ENCODE measurements at regions not wholly inside any gene's neighbourhood (a gene's known extent, or its start where the extent isn't known, plus 50 kb on each side); places are given as distances from the start of the nearest gene placed in this dataset.

GRCh38 chr2:122255924-122256323 lies 500.5 kb downstream of the TSN start:
- H3K9me3 ChIP-seq (ENCODE audit: low read depth), result no peaks in the 10 kb centered on the region
- Mint-ChIP-seq H3K4me1 (no peaks in the 10 kb centered on the region), H3K9me3 (peaks cover 4% of the 10 kb centered on the region), H3K4me3 (no peak overlapping the region), H3K27me3 (ENCODE audit: insufficient read depth, low read depth) (no peaks in the 10 kb centered on the region), H3K36me3 (no peaks in the 10 kb centered on the region), H3K27ac (no peak overlapping the region)
- no peaks in the 10 kb centered on the region for H3K4me1 ChIP-seq
- H3K79me2 ChIP-seq (ENCODE audit: low read depth), result no peaks in the 10 kb centered on the region
- no peaks in the 10 kb centered on the region for H3K36me3 ChIP-seq
- H2AFZ ChIP-seq (replicated peaks), result no peak overlapping the region
- H3K9ac ChIP-seq, result no peak overlapping the region
- H4K20me1 ChIP-seq (ENCODE audit: low read depth), result no peaks in the 10 kb centered on the region
- no peaks in the 10 kb centered on the region for H3F3A ChIP-seq (ENCODE audit: low read depth)
- no peak for TF ChIP-seq CTCF (IDR thresholded peaks at IDR 0.05)
- TF ChIP-seq EZH2 (IDR thresholded peaks at IDR 0.05), result no peak
- TF ChIP-seq EZH2phosphoT487 (IDR thresholded peaks at IDR 0.05), result no peak
- no peak overlapping the region for H3K4me3 ChIP-seq
- no peak overlapping the region for H3K4me2 ChIP-seq
- no peaks in the 10 kb centered on the region for H3K27me3 ChIP-seq
- no peak for DNase-seq (ENCODE audit: low spot score)
- no peak overlapping the region for H3K27ac ChIP-seq

GRCh38 chr2:122261911-122262310 lies 506.5 kb downstream of the TSN start:
- no peaks in the 10 kb centered on the region for H3K27me3 ChIP-seq
- no peaks in the 10 kb centered on the region for H3K4me1 ChIP-seq
- no peak overlapping the region for H3K4me2 ChIP-seq
- H3K9me3 ChIP-seq (ENCODE audit: low read depth), result no peaks in the 10 kb centered on the region
- Mint-ChIP-seq H3K9me3 (peaks cover 2% of the 10 kb centered on the region), H3K4me1 (no peaks in the 10 kb centered on the region), H3K36me3 (no peaks in the 10 kb centered on the region), H3K27me3 (ENCODE audit: insufficient read depth, low read depth) (no peaks in the 10 kb centered on the region), H3K4me3 (no peak overlapping the region), H3K27ac (no peak overlapping the region)
- no peak overlapping the region for H3K4me3 ChIP-seq
- H3K9ac ChIP-seq, result no peak overlapping the region
- H2AFZ ChIP-seq (replicated peaks), result no peak overlapping the region
- no peak overlapping the region for H3K27ac ChIP-seq
- no peak for DNase-seq (ENCODE audit: low spot score)
- no peaks in the 10 kb centered on the region for H3K79me2 ChIP-seq (ENCODE audit: low read depth)
- H4K20me1 ChIP-seq (ENCODE audit: low read depth), result no peaks in the 10 kb centered on the region
- H3F3A ChIP-seq (ENCODE audit: low read depth), result no peaks in the 10 kb centered on the region
- H3K36me3 ChIP-seq, result no peaks in the 10 kb centered on the region
- TF ChIP-seq EZH2 (IDR thresholded peaks at IDR 0.05) (no peak), CTCF (IDR thresholded peaks at IDR 0.05) (no peak), EZH2phosphoT487 (IDR thresholded peaks at IDR 0.05) (no peak)

- Histone ChIP-seq H3F3A (ENCODE audit: low read depth) (no peaks in the 10 kb centered on the region), H3K27me3 (no peaks in the 10 kb centered on the region), H3K9ac (no peak overlapping the region), H3K36me3 (no peaks in the 10 kb centered on the region), H2AFZ (replicated peaks) (no peak overlapping the region), H3K9me3 (ENCODE audit: low read depth) (no peaks in the 10 kb centered on the region), H3K4me2 (no peak overlapping the region), H3K4me3 (no peak overlapping the region), H3K4me1 (no peaks in the 10 kb centered on the region), H3K79me2 (ENCODE audit: low read depth) (no peaks in the 10 kb centered on the region), H4K20me1 (ENCODE audit: low read depth) (no peaks in the 10 kb centered on the region), H3K27ac (no peak overlapping the region)
- no peaks in the 10 kb centered on the region for H3K27me3 Mint-ChIP-seq (ENCODE audit: insufficient read depth, low read depth)
- H3K4me1 Mint-ChIP-seq, result no peaks in the 10 kb centered on the region
- peaks cover 2% of the 10 kb centered on the region for H3K9me3 Mint-ChIP-seq
- H3K27ac Mint-ChIP-seq, result no peak overlapping the region
- no peaks in the 10 kb centered on the region for H3K36me3 Mint-ChIP-seq
- DNase-seq (ENCODE audit: low spot score), result no peak
- no peak for TF ChIP-seq EZH2phosphoT487 (IDR thresholded peaks at IDR 0.05)
- no peak for TF ChIP-seq EZH2 (IDR thresholded peaks at IDR 0.05)
- no peak for TF ChIP-seq CTCF (IDR thresholded peaks at IDR 0.05)
- H3K4me3 Mint-ChIP-seq, result no peak overlapping the region
Measured at GRCh38 chr2:122263746-122264145, 508.3 kb downstream of the TSN start.

- Histone ChIP-seq H2AFZ (replicated peaks) (no peak overlapping the region), H3K36me3 (no peaks in the 10 kb centered on the region), H3F3A (ENCODE audit: low read depth) (no peaks in the 10 kb centered on the region), H4K20me1 (ENCODE audit: low read depth) (no peaks in the 10 kb centered on the region), H3K27me3 (no peaks in the 10 kb centered on the region), H3K4me3 (no peak overlapping the region), H3K4me2 (no peak overlapping the region), H3K4me1 (no peaks in the 10 kb centered on the region), H3K9ac (no peak overlapping the region), H3K27ac (no peak overlapping the region), H3K9me3 (ENCODE audit: low read depth) (no peaks in the 10 kb centered on the region), H3K79me2 (ENCODE audit: low read depth) (no peaks in the 10 kb centered on the region)
- Mint-ChIP-seq H3K27ac (no peak overlapping the region), H3K27me3 (ENCODE audit: insufficient read depth, low read depth) (peaks cover 2% of the 10 kb centered on the region), H3K36me3 (no peaks in the 10 kb centered on the region), H3K9me3 (peaks cover 2% of the 10 kb centered on the region), H3K4me1 (no peaks in the 10 kb centered on the region), H3K4me3 (no peak overlapping the region)
- TF ChIP-seq CTCF (IDR thresholded peaks at IDR 0.05) (no peak), EZH2phosphoT487 (IDR thresholded peaks at IDR 0.05) (no peak), EZH2 (IDR thresholded peaks at IDR 0.05) (no peak)
- DNase-seq (ENCODE audit: low spot score), result no peak
Measured at GRCh38 chr2:122266636-122267035, 511.2 kb downstream of the TSN start.

Measured in neural progenitor cell (in vitro differentiated cells).